Type B pancreatic cell (in vitro differentiated cells): ENCODE measurements at regions not wholly inside any gene's neighbourhood (a gene's known extent, or its start where the extent isn't known, plus 50 kb on each side); places are given as distances from the start of the nearest gene placed in this dataset.

Experiments used
- DNase-seq: peaks from one replicate; pipeline ENCODE4 v3.0.0; 2021; ENCODE audit warnings: mixed read lengths; ENCODE audit not compliant: unreplicated experiment; ENCODE audit errors: extremely low spot score
- H3K27ac Mint-ChIP-seq: 2 replicates; pipeline ENCODE4 v1.8.0; 2021; ENCODE audit warnings: mild to moderate bottlenecking, mixed read lengths
- H3K27me3 Mint-ChIP-seq: 2 replicates; pipeline ENCODE4 v1.8.0; 2021; ENCODE audit warnings: mixed read lengths
- H3K36me3 Mint-ChIP-seq: 2 replicates; pipeline ENCODE4 v1.8.0; 2021; ENCODE audit warnings: mixed read lengths
- H3K4me1 Mint-ChIP-seq: one replicate; pipeline ENCODE4 v1.8.0; 2021; ENCODE audit warnings: mixed read lengths; ENCODE audit not compliant: unreplicated experiment
- H3K4me3 Mint-ChIP-seq: 2 replicates; pipeline ENCODE4 v1.8.0; 2021; ENCODE audit warnings: mild to moderate bottlenecking, mixed read lengths
- H3K9me3 Mint-ChIP-seq: 2 replicates; pipeline ENCODE4 v1.8.0; 2021; ENCODE audit warnings: mixed read lengths
- TF ChIP-seq, protein P1 (sequence below): fragments of 200-600 bp; sonication (generic); conservative IDR thresholded peaks from 2 replicates; pipeline ENCODE4 v1.5.0; 2021; ENCODE audit warnings: antibody characterized with exemption, mild to moderate bottlenecking

DNA sequence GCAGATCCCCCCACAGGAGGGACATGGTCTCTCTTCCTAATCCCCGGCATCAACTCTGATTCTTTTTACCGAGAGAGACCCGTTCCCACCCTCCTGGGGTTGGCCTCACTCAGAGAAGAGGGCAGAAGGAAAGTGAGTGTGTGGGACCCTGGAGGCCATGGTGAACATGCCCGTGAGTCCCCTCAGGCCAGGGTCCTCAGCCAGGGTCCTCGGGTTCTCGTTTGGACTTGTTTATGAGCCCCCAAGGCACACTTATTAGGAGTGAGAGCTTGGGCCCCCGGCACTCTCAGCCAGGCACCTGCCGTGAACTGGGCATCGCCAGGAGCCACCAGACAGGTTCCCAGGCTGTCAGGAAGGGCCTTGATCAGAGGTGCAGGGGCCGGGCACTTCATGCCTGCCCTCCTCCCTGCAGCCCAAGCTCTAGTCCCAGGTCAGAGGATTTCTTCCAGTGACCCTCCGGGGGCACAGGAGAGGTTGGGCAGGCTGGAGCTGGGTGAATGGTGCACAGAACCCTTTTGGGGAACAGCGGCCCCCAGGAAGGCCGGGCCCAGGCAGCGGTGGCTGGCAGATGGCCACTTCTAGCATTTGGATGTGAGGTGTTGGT lies 122.6 kb downstream of the CRYAA start:
- Mint-ChIP-seq H3K9me3 (peaks cover 11% of the 10 kb centered on the region), H3K4me3 (no peak overlapping the region), H3K27ac (no peak overlapping the region), H3K4me1 (peaks cover 24% of the 10 kb centered on the region), H3K27me3 (no peaks in the 10 kb centered on the region), H3K36me3 (no peaks in the 10 kb centered on the region)
- no peak for DNase-seq
- TF ChIP-seq, protein P1, sequence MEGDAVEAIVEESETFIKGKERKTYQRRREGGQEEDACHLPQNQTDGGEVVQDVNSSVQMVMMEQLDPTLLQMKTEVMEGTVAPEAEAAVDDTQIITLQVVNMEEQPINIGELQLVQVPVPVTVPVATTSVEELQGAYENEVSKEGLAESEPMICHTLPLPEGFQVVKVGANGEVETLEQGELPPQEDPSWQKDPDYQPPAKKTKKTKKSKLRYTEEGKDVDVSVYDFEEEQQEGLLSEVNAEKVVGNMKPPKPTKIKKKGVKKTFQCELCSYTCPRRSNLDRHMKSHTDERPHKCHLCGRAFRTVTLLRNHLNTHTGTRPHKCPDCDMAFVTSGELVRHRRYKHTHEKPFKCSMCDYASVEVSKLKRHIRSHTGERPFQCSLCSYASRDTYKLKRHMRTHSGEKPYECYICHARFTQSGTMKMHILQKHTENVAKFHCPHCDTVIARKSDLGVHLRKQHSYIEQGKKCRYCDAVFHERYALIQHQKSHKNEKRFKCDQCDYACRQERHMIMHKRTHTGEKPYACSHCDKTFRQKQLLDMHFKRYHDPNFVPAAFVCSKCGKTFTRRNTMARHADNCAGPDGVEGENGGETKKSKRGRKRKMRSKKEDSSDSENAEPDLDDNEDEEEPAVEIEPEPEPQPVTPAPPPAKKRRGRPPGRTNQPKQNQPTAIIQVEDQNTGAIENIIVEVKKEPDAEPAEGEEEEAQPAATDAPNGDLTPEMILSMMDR: no peak

DNA sequence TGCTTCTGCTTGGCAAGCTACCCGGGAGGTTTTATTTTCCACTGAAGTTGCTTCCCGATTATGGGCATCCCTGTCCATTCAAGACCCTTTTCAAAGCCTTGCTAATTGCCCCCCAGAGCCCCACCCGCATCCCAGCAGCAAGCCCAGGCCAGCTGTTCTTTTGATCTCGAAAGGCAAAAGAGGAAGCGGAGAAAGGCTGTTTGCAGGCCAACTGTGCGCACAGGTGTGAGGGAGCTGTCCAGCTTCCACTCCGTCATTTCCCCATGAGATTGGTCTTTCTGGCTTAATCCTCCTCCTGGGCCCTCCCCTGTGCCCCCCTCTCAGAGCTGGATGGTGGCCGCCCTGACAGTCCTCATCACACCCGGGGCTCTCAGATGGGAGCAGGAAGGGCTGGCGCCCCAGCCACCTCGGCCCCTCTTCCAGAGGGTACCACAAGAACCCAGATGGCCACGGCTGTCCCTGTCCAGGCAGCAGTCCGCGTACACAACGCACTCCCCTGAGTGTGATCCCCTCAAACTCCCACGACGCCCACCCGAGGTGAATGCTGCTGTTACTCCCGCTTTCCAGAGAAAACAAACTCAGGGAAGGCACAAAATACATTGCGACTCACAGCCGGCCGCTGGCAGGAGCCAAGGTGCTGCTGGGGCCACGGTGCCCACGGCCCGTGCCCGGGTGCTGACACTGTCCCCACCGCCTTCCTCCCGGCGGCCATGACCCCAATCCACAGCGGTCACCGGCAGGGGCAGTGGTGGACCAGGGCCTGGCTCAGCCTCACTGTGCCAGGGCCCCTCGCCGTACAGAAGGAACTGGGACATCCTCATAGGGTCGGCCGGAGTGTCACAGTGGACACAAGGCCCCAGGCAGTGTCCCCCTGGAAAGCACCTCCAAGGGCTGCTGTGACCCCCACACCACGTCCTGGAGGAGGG lies 121.9 kb downstream of the CRYAA start:
- no peak overlapping the region for H3K27ac Mint-ChIP-seq
- TF ChIP-seq, protein P1: no peak
- H3K9me3 Mint-ChIP-seq: peaks cover 9% of the 10 kb centered on the region
- H3K4me3 Mint-ChIP-seq: no peak overlapping the region
- H3K27me3 Mint-ChIP-seq: no peaks in the 10 kb centered on the region
- no peaks in the 10 kb centered on the region for H3K36me3 Mint-ChIP-seq
- DNase-seq: no peak
- peaks cover 24% of the 10 kb centered on the region for H3K4me1 Mint-ChIP-seq

DNA sequence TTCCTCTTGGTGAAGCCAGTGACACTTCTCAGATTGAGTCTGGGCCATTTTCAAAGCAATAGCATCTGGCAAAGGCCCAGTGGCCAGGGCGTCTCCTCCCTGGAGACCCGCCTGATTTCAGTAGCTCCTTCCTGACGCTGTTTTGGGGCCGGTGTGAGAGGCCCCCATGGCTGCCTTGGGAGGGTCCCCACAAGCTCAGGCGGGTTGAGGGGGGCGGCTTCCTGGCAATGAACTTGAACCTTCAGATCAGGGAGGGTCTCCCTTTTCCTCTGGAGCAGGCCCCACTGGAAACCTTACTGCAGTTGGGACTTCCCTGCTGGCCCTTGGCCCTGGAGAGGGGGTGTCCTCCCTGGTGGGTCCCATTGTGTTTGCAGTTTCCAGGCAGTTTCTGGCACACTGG lies 121.2 kb downstream of the CRYAA start:
- Mint-ChIP-seq H3K27ac (no peak overlapping the region), H3K4me1 (peaks cover 24% of the 10 kb centered on the region), H3K27me3 (no peaks in the 10 kb centered on the region), H3K36me3 (no peaks in the 10 kb centered on the region), H3K9me3 (peaks cover 3% of the 10 kb centered on the region), H3K4me3 (no peak overlapping the region)
- TF ChIP-seq, protein P1: no peak
- no peak for DNase-seq

DNA sequence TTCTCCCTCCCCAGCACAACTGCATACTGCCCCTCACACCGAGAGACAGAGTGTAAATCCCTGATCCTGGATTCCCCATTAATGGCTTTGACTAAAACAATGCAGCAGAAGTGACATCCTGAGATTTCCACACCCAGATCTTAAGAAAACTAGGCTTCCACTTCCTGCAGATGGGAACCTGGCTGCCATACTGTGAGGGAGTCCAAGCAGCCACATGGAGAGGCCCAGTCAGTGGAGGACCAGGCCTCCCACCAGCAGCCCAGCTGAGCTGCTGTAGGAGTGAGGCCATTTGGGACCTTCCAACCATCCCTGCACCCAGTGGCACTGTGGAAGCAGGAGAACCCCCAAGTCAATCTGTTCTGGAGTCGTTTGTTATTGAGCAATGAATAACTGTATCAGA lies 120.6 kb downstream of the CRYAA start:
- Mint-ChIP-seq H3K27me3 (no peaks in the 10 kb centered on the region), H3K27ac (no peak overlapping the region), H3K9me3 (peaks cover 3% of the 10 kb centered on the region), H3K4me1 (peaks cover 20% of the 10 kb centered on the region), H3K4me3 (no peak overlapping the region), H3K36me3 (no peaks in the 10 kb centered on the region)
- TF ChIP-seq, protein P1: no peak
- DNase-seq: no peak

DNA sequence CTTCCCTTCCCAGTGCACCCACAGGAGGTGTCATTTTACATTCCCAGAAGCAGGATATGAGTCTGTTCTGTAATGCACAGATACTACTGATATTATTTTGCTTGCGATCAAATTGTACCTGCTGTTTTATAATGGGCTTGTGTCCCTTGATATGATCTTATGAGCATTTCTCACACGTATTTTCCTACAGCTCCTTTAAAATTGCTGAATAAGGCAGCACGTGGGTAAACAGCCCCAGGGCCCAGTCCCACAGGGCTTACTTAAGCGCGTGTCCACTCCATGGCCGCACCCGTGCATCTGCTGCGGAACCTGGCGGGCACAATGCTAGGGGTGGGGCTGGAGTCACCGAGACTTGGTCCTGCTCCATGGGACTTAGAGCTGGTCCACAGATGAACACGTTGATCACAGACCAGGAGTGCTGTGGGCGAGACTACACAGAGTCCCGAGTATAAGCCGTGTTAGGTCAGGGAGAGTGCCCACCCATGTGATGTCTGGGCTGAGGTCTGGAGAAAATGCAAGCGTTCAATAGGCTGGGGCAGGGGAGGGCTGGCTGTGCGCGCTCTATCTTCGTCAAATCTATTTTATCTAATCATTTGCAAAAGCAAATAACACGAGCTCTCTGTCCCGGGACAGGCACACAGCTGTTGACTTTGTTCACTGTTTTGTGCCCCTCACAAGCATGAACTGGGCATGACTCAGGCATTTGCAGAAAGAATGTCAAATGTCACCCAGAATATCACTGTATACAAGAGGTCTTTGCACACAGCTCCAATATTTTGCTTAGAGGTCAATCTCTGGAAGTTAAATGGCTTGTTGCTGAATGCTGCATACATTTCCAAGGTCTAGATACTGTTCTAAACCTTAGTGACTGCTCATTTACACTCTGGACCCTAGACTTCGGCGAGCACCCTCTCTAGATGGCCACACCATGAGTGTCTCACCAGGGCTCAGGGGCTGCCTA lies 119.3 kb downstream of the CRYAA start:
- H3K27me3 Mint-ChIP-seq: no peaks in the 10 kb centered on the region
- H3K27ac Mint-ChIP-seq: peak overlapping the region; percentile 65
- H3K36me3 Mint-ChIP-seq: no peaks in the 10 kb centered on the region
- peak overlapping the region; percentile 32 for H3K4me3 Mint-ChIP-seq
- DNase-seq: no peak
- TF ChIP-seq, protein P1: no peak
- H3K4me1 Mint-ChIP-seq: peaks cover 16% of the 10 kb centered on the region
- H3K9me3 Mint-ChIP-seq: peaks cover 3% of the 10 kb centered on the region
